Retinal pigment epithelial cell (primary cell): ENCODE measurements at regions not wholly inside any gene's neighbourhood (a gene's known extent, or its start where the extent isn't known, plus 50 kb on each side); places are given as distances from the start of the nearest gene placed in this dataset.

Experiments
- DNase-seq: peaks from one replicate; pipeline ENCODE4 v3.0.0-alpha.2; 2010; ENCODE audit warnings: low read depth
- H3K4me3 ChIP-seq: 2 replicates; pipeline ENCODE4 v1.5.1; 2011; ENCODE audit warnings: mild to moderate bottlenecking, low read length, control low read depth, moderate library complexity
- TF ChIP-seq, protein P1 (sequence below): conservative IDR thresholded peaks from 2 replicates; pipeline ENCODE4 v1.5.1; 2011; ENCODE audit warnings: low read depth, low read length, control low read depth, inconsistent platforms

DNA sequence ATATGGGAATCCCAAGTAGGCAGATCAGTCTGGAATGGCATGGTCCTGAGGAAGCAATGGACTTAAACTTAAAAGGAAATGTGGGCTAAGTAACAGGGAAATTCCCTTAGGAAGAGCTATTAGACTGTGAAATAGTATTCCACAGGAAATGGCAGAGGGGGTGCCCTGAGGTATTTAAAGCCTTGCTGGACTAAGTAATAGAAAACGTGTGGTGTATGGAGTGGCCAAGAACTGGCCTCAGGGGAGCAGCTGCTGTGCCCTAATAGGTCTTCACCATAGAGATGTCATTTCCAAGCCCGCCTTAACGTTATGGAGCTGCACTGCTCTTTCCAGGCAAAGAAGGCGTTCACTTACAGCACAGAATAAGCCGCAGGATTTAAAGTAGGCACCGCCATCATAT is 365.2 kb upstream of the ZMIZ1 start:
- TF ChIP-seq, protein P1, sequence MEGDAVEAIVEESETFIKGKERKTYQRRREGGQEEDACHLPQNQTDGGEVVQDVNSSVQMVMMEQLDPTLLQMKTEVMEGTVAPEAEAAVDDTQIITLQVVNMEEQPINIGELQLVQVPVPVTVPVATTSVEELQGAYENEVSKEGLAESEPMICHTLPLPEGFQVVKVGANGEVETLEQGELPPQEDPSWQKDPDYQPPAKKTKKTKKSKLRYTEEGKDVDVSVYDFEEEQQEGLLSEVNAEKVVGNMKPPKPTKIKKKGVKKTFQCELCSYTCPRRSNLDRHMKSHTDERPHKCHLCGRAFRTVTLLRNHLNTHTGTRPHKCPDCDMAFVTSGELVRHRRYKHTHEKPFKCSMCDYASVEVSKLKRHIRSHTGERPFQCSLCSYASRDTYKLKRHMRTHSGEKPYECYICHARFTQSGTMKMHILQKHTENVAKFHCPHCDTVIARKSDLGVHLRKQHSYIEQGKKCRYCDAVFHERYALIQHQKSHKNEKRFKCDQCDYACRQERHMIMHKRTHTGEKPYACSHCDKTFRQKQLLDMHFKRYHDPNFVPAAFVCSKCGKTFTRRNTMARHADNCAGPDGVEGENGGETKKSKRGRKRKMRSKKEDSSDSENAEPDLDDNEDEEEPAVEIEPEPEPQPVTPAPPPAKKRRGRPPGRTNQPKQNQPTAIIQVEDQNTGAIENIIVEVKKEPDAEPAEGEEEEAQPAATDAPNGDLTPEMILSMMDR = no peak
- DNase-seq = no peak
- H3K4me3 ChIP-seq = no peak overlapping the region

- no peak for DNase-seq
- TF ChIP-seq, protein P1 = no peak
- no peak overlapping the region for H3K4me3 ChIP-seq
Measured at GRCh38 chr10:78706256-78706655, 362.5 kb upstream of the ZMIZ1 start.

DNA sequence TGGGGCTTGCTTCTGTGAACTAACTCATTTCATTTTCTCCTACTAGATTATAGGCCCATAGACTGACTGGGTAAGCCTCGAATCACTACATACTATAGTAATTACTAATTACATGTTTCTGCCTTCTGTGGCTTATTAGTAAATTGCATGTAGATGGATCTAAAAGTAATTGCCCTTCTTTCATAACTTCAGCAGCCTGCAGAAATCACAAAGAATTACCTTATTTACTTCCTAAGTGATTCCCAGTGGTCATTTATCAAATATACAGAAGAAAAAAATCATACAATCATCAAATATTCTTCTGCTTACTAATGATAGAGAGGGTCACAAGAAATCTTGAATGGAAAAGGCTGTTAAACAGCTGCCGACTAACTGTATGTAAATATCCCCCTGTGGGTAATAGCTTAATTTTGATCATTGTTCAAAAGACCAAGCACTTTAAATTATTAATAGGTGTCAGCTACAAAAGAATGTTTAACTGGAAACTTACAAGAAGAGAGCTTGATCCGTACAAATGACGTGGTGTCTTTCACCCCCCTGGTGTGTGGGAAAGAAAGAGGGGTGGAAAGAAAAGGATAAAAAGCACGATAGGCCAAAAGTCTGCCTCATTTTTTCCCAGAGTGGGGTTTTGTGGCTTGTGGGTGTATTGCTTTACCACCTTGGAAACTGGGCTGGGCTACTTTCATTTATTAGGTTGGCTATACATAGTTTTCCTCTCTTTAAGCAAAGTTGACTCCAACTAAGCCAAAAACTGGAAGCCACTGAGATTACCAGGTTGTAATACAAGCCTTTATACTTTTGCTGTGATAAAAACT is 361.8 kb upstream of the ZMIZ1 start:
- no peak overlapping the region for H3K4me3 ChIP-seq
- no peak for DNase-seq
- TF ChIP-seq, protein P1 = no peak

DNA sequence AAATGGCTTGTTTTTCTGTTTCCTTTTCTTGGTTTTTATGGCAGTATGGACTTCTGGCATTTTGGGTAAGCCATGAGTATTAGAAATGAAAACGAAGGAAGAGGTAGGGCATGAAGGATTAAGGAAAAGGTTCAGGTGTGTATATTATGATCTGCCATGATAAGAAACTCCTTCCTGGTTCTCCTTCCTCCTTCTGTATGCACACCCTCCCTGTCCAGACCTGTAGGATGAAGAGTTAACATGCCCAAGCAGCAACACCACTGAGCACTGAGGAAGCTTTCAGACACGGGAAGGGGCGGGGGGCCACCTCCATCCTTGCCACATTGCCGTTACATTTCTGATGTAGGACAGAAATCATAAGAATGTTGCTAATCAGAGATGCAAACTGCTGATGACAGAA is 361.0 kb upstream of the ZMIZ1 start:
- no peak for DNase-seq
- no peak overlapping the region for H3K4me3 ChIP-seq
- TF ChIP-seq, protein P1 = no peak

GRCh38 chr10:78712147-78712546 is 356.6 kb upstream of the ZMIZ1 start:
- H3K4me3 ChIP-seq = no peak overlapping the region
- TF ChIP-seq, protein P1 = no peak
- DNase-seq = no peak

GRCh38 chr10:78713659-78714058 is 355.1 kb upstream of the ZMIZ1 start:
- no peak for DNase-seq
- TF ChIP-seq, protein P1 = no peak
- no peak overlapping the region for H3K4me3 ChIP-seq

- TF ChIP-seq, protein P1 = no peak
- DNase-seq = no peak
- H3K4me3 ChIP-seq = no peak overlapping the region
Measured at GRCh38 chr10:78714225-78714624, 354.5 kb upstream of the ZMIZ1 start.
